Activated CD4-positive, alpha-beta T cell treated with anti-CD3 and anti-CD28 coated beads, Interleukin-2, amount 10 ng/mL, durations not matched to agents 24 days and 14 days (primary cell): ENCODE measurements at regions not wholly inside any gene's neighbourhood (a gene's known extent, or its start where the extent isn't known, plus 50 kb on each side); places are given as distances from the start of the nearest gene placed in this dataset.
"Not testable (repeated sequence)": the region's sequence is repeated elsewhere in the genome, so short reads cannot be mapped to it uniquely, and the experiment has no call there.

ENCODE experiments used
- DNase-seq: peaks from one replicate; pipeline ENCODE4 v3.0.0; 2022
- H3K27ac Mint-ChIP-seq: one replicate; pipeline ENCODE4 v1.8.0; 2022; ENCODE audit warnings: mild to moderate bottlenecking, mixed read lengths
- H3K27me3 Mint-ChIP-seq: one replicate; pipeline ENCODE4 v1.8.0; 2022; ENCODE audit warnings: mixed read lengths
- H3K36me3 Mint-ChIP-seq: one replicate; pipeline ENCODE4 v1.8.0; 2022; ENCODE audit warnings: low read depth, mild to moderate bottlenecking, mixed read lengths
- H3K4me1 Mint-ChIP-seq: one replicate; pipeline ENCODE4 v1.8.0; 2021; ENCODE audit warnings: mixed read lengths
- H3K4me3 Mint-ChIP-seq: one replicate; pipeline ENCODE4 v1.8.0; 2022; ENCODE audit warnings: mild to moderate bottlenecking, moderate library complexity, mixed read lengths
- H3K9me3 Mint-ChIP-seq: one replicate; pipeline ENCODE4 v1.8.0; 2021; ENCODE audit warnings: mixed read lengths
- intact Hi-C: fragments of 100-400 bp; cut with micrococcal nuclease; formaldehyde crosslinking; loops from one replicate; pipeline ENCODE4 v1.15.1; 2023

DNA sequence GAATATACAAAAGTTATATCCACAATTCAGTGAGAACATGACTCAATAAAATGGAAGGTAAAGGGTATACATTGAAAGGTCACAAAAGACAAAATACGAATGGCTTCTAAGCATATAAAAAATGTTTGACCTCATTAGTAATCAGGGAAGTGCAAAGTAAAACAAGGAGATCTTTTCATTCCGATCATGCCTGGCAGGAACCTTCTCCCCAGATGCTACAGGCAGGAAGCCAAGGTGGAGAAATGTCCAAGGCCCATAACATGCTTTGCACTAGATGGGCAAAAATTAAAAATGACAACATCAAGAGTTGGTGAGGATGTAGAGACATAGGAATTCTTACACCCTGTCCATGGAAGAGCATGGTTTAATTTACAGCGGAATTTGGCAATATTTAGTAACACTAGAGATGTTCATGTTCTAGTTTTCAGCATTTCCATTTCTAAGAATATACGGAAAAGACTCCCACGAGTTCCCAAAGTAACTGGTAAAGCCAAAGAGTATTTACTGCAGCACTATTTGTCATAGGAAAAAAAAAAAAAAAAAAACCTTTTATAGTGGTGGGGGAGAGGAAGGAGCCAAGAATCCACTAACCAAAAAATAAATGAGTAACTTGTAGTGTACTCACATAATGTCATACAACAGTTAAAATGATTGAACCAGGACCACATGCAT lies 184.5 kb upstream of the KAZN start:
- H3K9me3 Mint-ChIP-seq = no peaks in the 10 kb centered on the region
- intact Hi-C loops = no loop called here
- H3K4me1 Mint-ChIP-seq = no peaks in the 10 kb centered on the region
- no peak overlapping the region for H3K4me3 Mint-ChIP-seq
- no peak for DNase-seq
- no peaks in the 10 kb centered on the region for H3K36me3 Mint-ChIP-seq
- no peak overlapping the region for H3K27ac Mint-ChIP-seq
- no peaks in the 10 kb centered on the region for H3K27me3 Mint-ChIP-seq

DNA sequence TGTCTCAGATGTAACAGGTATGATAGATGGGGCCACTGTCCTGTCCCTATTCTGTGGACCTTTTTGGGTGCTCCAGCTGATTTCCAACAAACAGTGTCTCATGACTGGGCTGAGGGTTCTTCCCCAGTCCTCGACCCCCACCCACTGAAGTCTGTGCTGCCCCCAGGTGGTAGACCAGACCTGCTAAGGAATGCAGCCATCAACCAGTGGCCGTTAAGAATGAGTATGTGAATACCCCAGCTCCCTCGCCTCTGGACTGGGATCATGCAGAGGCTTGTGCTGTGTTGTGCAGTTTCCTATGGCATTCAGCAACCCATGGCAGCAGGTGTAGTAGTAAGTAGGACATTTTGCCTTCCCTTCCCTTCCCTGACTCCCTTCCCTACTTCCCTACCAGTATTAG lies 183.1 kb upstream of the KAZN start:
- DNase-seq = no peak
- no peak overlapping the region for H3K27ac Mint-ChIP-seq
- H3K36me3 Mint-ChIP-seq = no peaks in the 10 kb centered on the region
- no peaks in the 10 kb centered on the region for H3K4me1 Mint-ChIP-seq
- intact Hi-C loops = no loop called here
- H3K9me3 Mint-ChIP-seq = no peaks in the 10 kb centered on the region
- H3K27me3 Mint-ChIP-seq = no peaks in the 10 kb centered on the region
- no peak overlapping the region for H3K4me3 Mint-ChIP-seq

- DNase-seq, H3K36me3 Mint-ChIP-seq, H3K4me3 Mint-ChIP-seq, H3K9me3 Mint-ChIP-seq, H3K27me3 Mint-ChIP-seq, intact Hi-C loops, H3K27ac Mint-ChIP-seq, H3K4me1 Mint-ChIP-seq: not testable (repeated sequence)
Measured at GRCh38 chr1:14419778-14420218, 178.7 kb upstream of the KAZN start.

- no peak for DNase-seq
- intact Hi-C loops = no loop called here
- Mint-ChIP-seq H3K9me3 (no peaks in the 10 kb centered on the region), H3K27ac (no peak overlapping the region), H3K4me1 (no peaks in the 10 kb centered on the region), H3K4me3 (no peak overlapping the region), H3K36me3 (no peaks in the 10 kb centered on the region), H3K27me3 (no peaks in the 10 kb centered on the region)
Measured at GRCh38 chr1:14420686-14421085, 177.8 kb upstream of the KAZN start.

DNA sequence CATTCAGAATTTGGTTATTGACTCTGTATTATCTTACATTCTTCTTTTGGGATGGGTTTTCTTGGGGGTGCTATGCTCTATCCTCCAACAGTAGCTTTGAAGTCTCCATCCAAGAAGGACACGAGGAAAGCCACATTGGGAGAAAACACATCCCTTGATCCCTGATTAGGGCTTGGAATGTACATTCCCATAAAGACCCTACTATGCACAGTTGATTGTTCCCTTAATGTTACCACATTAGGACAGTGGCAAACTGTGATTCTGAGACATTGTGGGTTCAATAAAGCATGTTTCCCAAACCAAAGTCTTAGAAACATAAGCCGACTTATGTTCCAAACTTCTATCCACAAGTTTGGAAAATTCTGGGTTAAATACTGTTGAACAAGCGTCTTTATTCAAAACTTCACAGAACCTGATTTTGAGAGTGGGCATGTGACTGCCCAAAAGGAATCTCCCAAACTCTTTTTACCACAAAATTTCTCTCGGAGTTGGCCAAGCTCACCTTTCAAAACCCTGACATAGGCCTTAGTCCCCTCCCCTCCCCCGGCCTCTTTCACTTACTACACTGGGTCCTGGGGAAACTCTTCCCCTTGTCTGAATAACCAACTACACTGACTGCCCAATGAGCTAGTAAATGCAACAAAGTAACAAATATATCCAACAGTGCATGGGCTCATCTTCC lies 177.0 kb upstream of the KAZN start:
- no peak overlapping the region for H3K27ac Mint-ChIP-seq
- H3K27me3 Mint-ChIP-seq = no peaks in the 10 kb centered on the region
- intact Hi-C loops = no loop called here
- H3K9me3 Mint-ChIP-seq = no peaks in the 10 kb centered on the region
- no peak overlapping the region for H3K4me3 Mint-ChIP-seq
- DNase-seq = no peak
- H3K36me3 Mint-ChIP-seq = no peaks in the 10 kb centered on the region
- no peaks in the 10 kb centered on the region for H3K4me1 Mint-ChIP-seq

GRCh38 chr1:14421977-14422609 lies 176.4 kb upstream of the KAZN start:
- intact Hi-C loops = no loop called here
- Mint-ChIP-seq H3K9me3 (no peaks in the 10 kb centered on the region), H3K27me3 (no peaks in the 10 kb centered on the region), H3K4me3 (no peak overlapping the region), H3K4me1 (no peaks in the 10 kb centered on the region), H3K27ac (no peak overlapping the region), H3K36me3 (no peaks in the 10 kb centered on the region)
- no peak for DNase-seq

- Mint-ChIP-seq H3K27ac (no peak overlapping the region), H3K27me3 (no peaks in the 10 kb centered on the region), H3K9me3 (no peaks in the 10 kb centered on the region), H3K4me3 (no peak overlapping the region), H3K4me1 (no peaks in the 10 kb centered on the region), H3K36me3 (no peaks in the 10 kb centered on the region)
- no peak for DNase-seq
- intact Hi-C loops = no loop called here
Measured at GRCh38 chr1:14424325-14425002, 174.0 kb upstream of the KAZN start.

GRCh38 chr1:14426854-14427253 lies 171.6 kb upstream of the KAZN start:
- Mint-ChIP-seq H3K36me3 (no peaks in the 10 kb centered on the region), H3K4me3 (no peak overlapping the region), H3K27ac (no peak overlapping the region), H3K27me3 (no peaks in the 10 kb centered on the region), H3K9me3 (peaks cover 5% of the 10 kb centered on the region), H3K4me1 (no peaks in the 10 kb centered on the region)
- intact Hi-C loops = no loop called here
- no peak for DNase-seq

- Mint-ChIP-seq H3K9me3 (peaks cover 5% of the 10 kb centered on the region), H3K4me3 (no peak overlapping the region), H3K4me1 (no peaks in the 10 kb centered on the region), H3K27ac (no peak overlapping the region), H3K27me3 (no peaks in the 10 kb centered on the region), H3K36me3 (no peaks in the 10 kb centered on the region)
- no peak for DNase-seq
- intact Hi-C loops = no loop called here
Measured at GRCh38 chr1:14429577-14429976, 168.9 kb upstream of the KAZN start.

- H3K36me3 Mint-ChIP-seq, intact Hi-C loops, H3K27me3 Mint-ChIP-seq, H3K27ac Mint-ChIP-seq, H3K4me3 Mint-ChIP-seq, H3K9me3 Mint-ChIP-seq, H3K4me1 Mint-ChIP-seq, DNase-seq: not testable (repeated sequence)
Measured at GRCh38 chr1:14432728-14433127, 165.8 kb upstream of the KAZN start.

- DNase-seq = no peak
- no peak overlapping the region for H3K27ac Mint-ChIP-seq
- no peaks in the 10 kb centered on the region for H3K9me3 Mint-ChIP-seq
- H3K4me1 Mint-ChIP-seq = no peaks in the 10 kb centered on the region
- H3K4me3 Mint-ChIP-seq = no peak overlapping the region
- no peaks in the 10 kb centered on the region for H3K27me3 Mint-ChIP-seq
- intact Hi-C loops = no loop called here
- H3K36me3 Mint-ChIP-seq = no peaks in the 10 kb centered on the region
Measured at GRCh38 chr1:14435368-14436023, 163.0 kb upstream of the KAZN start.

- DNase-seq = no peak
- Mint-ChIP-seq H3K36me3 (no peaks in the 10 kb centered on the region), H3K4me1 (no peaks in the 10 kb centered on the region), H3K27me3 (no peaks in the 10 kb centered on the region), H3K27ac (no peak overlapping the region), H3K4me3 (no peak overlapping the region), H3K9me3 (no peaks in the 10 kb centered on the region)
- intact Hi-C loops = no loop called here
Measured at GRCh38 chr1:14437417-14437918, 161.0 kb upstream of the KAZN start.

DNA sequence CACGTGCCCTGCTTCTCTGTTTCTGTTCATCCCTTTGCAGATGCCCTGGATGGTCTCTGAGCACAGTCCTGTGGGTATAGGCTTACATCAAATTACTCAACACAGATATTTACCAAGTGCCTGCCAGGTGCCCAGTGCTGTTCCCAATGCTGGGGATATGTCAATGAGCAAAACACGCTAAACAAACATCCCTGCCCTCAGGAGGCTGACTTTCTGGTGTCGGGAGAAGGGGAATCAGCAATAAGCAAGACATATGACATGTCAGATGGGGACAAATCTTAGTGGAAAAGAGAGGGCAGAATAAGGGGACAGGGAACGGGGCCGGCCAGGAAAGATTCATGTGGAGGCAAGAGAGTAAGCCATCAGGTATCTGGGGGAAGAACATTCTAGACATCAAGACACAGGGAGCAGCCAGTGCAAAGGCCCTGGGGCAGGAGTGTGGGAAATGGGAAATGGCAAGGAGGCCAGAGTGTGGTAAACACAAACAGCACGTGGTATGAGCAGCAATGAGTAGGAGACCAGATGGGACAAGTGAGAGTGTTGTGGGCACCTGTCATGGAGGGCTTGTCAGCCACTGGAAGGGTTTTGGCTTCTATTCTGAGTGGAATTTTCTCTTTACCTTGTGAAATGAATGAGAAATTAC lies 160.2 kb upstream of the KAZN start:
- no peaks in the 10 kb centered on the region for H3K27me3 Mint-ChIP-seq
- H3K4me3 Mint-ChIP-seq = no peak overlapping the region
- H3K9me3 Mint-ChIP-seq = no peaks in the 10 kb centered on the region
- H3K27ac Mint-ChIP-seq = no peak overlapping the region
- H3K4me1 Mint-ChIP-seq = no peaks in the 10 kb centered on the region
- DNase-seq = no peak
- no peaks in the 10 kb centered on the region for H3K36me3 Mint-ChIP-seq
- intact Hi-C loops = no loop called here
